ENCODE measurements at regions not wholly inside any gene's neighbourhood (a gene's known extent, or its start where the extent isn't known, plus 50 kb on each side); places are given as distances from the start of the nearest gene placed in this dataset.

DNA sequence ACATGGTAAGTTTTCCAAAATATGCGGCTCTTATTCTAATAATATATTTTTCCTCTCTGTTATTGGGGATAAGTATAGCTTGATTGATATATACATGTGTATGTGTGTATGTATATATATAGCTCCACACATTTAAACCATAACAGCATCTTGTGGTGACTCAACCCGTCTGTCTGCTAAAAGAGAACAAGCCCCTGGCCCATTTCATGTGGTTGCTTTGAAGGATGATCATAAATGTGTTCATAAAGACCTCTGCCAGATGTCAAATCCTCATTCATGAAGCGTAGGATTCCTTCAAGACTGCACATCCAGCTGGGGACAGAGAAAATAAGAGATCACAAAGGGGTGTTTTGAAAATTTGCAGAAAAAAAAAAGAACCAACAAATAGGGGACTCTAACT is 79.3 kb downstream of the RHOB start:
- POLR2A ChIA-PET: no interaction called here
- DNase-seq: no peak
- no peak for ATAC-seq
- H3K36me3 Mint-ChIP-seq: no peaks in the 10 kb centered on the region
- H3K27ac Mint-ChIP-seq: no peak overlapping the region
- no peak overlapping the region for H3K4me3 Mint-ChIP-seq
- H3K27me3 Mint-ChIP-seq: peaks cover 0 to 18% (median 0%) of the 10 kb centered on the region in 5 donors
- peaks cover 0 to 15% (median 0%) of the 10 kb centered on the region in 4 donors for H3K4me1 Mint-ChIP-seq
- H3K9me3 Mint-ChIP-seq: no peaks in the 10 kb centered on the region

DNA sequence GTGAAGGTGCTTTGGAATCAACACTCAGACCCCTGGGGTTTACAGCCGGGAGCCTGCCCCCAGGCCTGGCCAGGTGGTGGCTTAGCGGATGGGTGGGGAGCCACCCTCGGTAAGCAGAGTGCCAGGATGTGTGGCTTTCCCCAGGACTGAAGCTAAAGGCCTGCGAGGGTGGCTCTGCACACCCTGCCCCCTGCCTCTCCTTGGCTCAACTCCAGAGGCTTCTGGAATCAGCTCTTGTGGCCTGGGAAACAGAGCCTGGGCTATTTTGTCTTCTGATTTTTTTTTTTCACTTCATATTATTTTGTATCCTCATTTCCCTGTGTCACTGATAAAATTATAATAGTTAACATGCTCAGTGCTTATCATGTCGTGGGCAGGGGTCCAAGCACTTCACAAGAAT is 79.8 kb downstream of the RHOB start:
- no peak overlapping the region for H3K27ac Mint-ChIP-seq
- ATAC-seq: no peak

DNA sequence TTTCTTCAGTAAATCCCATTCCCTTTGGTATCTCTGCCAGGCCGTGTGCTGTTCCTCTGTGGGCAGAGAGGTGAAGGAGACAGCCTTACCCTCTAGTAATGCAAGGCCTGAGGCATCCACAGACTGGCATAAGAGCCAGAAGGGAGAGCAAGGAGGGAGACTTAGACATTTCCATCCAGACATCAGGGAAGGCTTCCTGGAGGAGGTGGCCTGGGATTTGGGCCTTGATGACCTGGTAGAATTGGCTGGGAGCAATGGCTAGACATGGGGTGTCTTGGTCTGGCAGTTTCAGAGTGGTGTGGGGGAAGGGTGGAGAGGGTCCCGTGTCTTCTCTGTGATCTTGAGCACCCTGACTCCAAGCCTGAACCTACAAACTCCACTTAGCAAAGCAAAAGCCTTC is 81.8 kb downstream of the RHOB start:
- no peaks in the 10 kb centered on the region for H3K36me3 Mint-ChIP-seq
- H3K4me3 Mint-ChIP-seq: no peak overlapping the region
- H3K27ac Mint-ChIP-seq: no peak overlapping the region
- H3K4me1 Mint-ChIP-seq: peaks cover 0 to 15% (median 0%) of the 10 kb centered on the region in 4 donors
- no peaks in the 10 kb centered on the region for H3K9me3 Mint-ChIP-seq
- DNase-seq (no peak), ATAC-seq (no peak)
- peaks cover 0 to 14% (median under 1%) of the 10 kb centered on the region in 5 donors for H3K27me3 Mint-ChIP-seq
- POLR2A ChIA-PET: no interaction called here

More for the DNA sequence above, 79.8 kb downstream of the RHOB start:
- H3K36me3 Mint-ChIP-seq: no peaks in the 10 kb centered on the region
- peaks cover 0 to 18% (median 0%) of the 10 kb centered on the region in 5 donors for H3K27me3 Mint-ChIP-seq
- DNase-seq: peak in 1 of 10 donors; percentile 19
- POLR2A ChIA-PET: no interaction called here
- peaks cover 0 to 15% (median 0%) of the 10 kb centered on the region in 4 donors for H3K4me1 Mint-ChIP-seq
- no peak overlapping the region for H3K4me3 Mint-ChIP-seq
- no peaks in the 10 kb centered on the region for H3K9me3 Mint-ChIP-seq

DNA sequence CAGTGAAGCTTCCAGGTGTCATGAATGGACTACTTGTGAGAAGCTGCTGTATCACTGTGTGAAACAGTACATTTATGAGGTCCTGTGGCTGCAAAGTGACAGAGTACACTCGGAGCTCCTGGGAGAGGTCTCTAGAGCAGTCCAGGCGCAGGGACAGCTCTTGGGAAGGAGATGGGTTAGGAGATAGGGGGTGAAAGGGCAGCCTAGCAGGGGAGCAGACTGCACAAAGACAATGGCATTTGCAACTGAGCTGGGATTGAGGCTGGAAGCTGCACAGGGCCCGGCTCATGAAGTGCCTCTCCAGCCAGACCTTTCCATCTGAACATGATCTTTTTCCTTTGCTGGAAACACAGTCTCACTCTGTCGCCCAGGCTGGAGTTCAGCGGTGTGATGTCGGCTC is 83.6 kb downstream of the RHOB start:
- H3K36me3 Mint-ChIP-seq: no peaks in the 10 kb centered on the region
- ATAC-seq (no peak), DNase-seq (peak in 1 of 10 donors; percentile 10)
- H3K4me1 Mint-ChIP-seq: peaks cover 0 to 3% (median 0%) of the 10 kb centered on the region in 4 donors
- no peaks in the 10 kb centered on the region for H3K9me3 Mint-ChIP-seq
- no peak overlapping the region for H3K27ac Mint-ChIP-seq
- peaks cover 0 to 16% (median 4%) of the 10 kb centered on the region in 5 donors for H3K27me3 Mint-ChIP-seq
- H3K4me3 Mint-ChIP-seq: no peak overlapping the region
- POLR2A ChIA-PET: no interaction called here

DNA sequence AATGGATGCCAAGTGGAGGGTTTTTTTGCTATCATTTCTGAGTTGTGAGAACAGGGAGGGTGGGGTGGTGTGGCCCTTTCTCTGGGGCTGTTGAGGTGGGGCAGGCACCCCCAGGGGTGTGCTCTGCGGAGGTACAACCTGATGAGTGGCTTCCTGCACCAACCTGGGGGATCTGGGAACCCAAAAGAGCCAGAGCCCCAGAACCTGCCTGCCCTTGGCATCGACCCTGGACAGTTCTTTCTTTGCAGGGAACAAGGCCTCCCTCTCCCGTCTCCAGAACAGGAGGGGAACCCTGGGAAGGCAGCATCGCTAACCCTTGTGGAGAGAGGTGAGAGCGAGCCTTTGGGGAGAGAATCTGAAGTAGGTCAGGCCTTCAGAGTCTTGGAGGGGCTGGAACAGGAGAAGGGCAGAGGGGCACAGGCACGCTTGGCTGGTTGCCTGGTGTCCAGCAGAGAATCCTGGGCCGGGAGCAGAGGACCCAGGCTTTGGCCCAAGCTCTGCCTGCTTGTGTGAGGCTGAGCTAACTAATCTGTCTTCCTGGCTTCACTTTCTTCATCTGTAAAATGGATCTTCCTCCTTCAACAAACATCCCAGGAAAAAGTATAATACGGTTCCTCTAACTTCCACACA is 84.9 kb downstream of the RHOB start:
- H3K4me3 Mint-ChIP-seq: no peak overlapping the region
- no peak overlapping the region for H3K27ac Mint-ChIP-seq
- no peaks in the 10 kb centered on the region for H3K9me3 Mint-ChIP-seq
- ATAC-seq (no peak), DNase-seq (peak in 1 of 10 donors; percentile 45)
- peaks cover 0 to 16% (median 4%) of the 10 kb centered on the region in 5 donors for H3K27me3 Mint-ChIP-seq
- H3K4me1 Mint-ChIP-seq: no peaks in the 10 kb centered on the region
- no peaks in the 10 kb centered on the region for H3K36me3 Mint-ChIP-seq
- POLR2A ChIA-PET: no interaction called here

DNA sequence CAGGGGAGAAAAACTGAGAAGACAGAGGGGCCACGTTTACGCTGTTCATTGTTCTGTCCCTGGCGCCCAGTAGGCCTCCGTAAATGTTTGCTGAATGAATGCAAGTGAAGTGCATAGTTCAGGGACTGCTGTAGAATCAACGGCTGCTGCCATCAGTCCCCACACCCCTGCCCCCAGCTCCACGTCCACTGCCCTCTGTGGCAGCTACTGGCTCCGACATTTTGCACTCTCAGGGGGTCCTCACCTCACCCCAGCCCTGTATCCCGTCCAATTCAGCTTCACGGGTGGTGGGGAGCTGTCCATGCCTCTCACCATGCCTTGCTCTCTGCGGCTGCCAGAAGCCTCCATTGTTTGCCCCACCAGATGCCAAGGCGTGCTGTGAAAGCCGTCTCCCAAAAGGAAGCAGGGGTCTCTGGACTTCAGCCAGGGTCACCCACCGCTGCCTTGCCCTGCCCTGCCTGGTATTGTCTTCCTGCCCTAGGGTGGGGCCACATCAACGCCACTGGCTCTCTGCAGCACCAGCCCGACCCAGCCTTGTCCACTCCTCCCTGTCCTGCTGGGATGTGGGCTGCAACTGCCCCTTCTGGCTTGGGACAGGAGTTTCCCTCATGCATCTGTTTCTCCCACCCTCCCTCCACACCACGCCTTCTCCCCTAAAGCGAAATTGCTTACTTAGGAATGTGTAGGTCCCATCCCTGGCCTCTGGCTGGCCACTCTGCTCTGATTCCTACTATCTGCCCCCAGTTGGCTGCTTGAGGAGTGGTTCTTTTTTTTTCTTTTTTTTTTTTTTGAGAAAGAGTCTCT is 86.0 kb downstream of the RHOB start:
- Mint-ChIP-seq H3K27me3 (peaks cover 0 to 16% (median 4%) of the 10 kb centered on the region in 5 donors), H3K36me3 (no peaks in the 10 kb centered on the region), H3K4me1 (no peaks in the 10 kb centered on the region), H3K27ac (no peak overlapping the region), H3K9me3 (no peaks in the 10 kb centered on the region), H3K4me3 (no peak overlapping the region)
- DNase-seq (peak in 1 of 10 donors; percentile 28), ATAC-seq (no peak)
- POLR2A ChIA-PET: no interaction called here

DNA sequence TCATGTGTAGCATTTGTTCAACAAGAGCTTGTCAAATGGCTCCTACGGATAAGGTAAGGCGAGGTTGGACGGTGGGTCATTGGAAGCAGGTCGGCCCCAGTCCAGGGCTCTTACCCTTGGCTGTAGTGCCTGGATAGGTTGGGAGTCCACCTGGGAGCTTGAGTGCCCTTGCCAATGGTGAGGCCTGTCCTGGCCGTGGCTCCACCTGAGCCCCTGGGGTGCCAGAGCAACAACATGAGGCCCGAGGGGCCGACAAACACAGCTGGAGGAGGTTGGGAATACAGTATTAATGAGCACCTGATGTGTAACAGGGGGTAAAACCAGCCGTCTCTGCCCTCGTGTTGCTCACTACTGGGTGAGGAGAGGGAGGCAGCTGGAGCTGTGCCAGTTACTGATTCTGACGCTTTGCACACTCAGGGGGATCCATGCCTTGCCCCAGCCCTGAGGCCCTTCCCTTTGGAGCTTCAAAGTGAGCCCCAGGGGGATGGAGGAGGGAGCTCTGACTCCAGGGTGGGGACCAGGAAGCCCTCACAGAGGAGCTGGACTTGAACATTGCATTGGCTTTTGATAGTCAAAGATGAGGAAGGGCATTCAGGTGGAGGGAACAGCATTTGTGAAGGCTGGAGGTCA is 87.2 kb downstream of the RHOB start:
- ATAC-seq: no peak
- no peaks in the 10 kb centered on the region for H3K4me1 Mint-ChIP-seq
- peaks cover 0 to 16% (median 4%) of the 10 kb centered on the region in 5 donors for H3K27me3 Mint-ChIP-seq
- POLR2A ChIA-PET: no interaction called here
- DNase-seq: peak in 1 of 10 donors; percentile 47
- no peak overlapping the region for H3K4me3 Mint-ChIP-seq
- no peaks in the 10 kb centered on the region for H3K36me3 Mint-ChIP-seq
- no peaks in the 10 kb centered on the region for H3K9me3 Mint-ChIP-seq
- peak overlapping the region in 1 of 10 donors; percentile 11 for H3K27ac Mint-ChIP-seq

DNA sequence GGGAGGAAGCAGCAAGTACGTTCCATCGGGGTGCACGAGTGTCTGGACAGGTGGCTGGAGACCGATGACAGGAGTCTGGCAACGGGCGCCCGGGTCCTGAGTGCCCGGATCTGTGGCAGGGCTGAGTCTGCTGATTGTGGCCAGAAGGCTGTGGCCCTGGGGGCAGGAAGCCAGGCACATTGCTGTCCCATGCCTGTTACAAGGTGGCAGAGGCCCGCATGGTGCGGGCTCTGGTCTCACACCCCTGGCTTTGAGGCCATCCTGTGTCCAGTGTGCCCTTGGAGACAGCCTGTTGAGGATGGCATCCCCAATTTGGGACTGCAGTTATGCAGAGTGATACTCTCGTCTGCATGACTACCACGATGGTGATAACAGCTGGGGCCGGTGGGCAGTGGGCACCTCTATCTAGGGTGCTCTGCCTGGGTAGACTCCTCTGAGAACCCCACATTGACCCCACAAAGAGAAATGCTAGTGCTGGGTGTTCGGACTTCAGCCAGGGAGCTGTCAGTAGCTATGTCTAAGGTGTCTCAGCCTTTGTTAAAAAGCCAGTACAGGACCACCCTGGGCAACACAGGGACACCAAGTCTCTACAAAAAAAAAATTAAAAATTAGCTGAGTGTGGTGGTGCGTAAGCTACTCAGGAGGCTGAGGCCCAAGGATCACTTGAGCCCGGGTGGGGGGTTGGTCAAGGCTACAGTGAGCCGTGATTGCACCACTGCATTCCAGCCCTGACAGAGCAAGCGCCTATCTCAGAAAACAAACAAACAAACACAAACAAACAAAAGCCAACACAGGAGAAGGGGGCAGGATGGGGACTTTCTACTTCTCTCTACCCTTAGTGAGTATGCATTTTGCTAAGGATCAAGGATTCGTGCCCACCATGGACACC is 88.3 kb downstream of the RHOB start:
- H3K9me3 Mint-ChIP-seq: no peaks in the 10 kb centered on the region
- peaks cover 0 to 16% (median 4%) of the 10 kb centered on the region in 5 donors for H3K27me3 Mint-ChIP-seq
- no peaks in the 10 kb centered on the region for H3K36me3 Mint-ChIP-seq
- H3K4me3 Mint-ChIP-seq: no peak overlapping the region
- DNase-seq: peak in 1 of 10 donors; percentile 45
- no peak overlapping the region for H3K27ac Mint-ChIP-seq
- POLR2A ChIA-PET: no interaction called here
- H3K4me1 Mint-ChIP-seq: no peaks in the 10 kb centered on the region
- no peak for ATAC-seq

DNA sequence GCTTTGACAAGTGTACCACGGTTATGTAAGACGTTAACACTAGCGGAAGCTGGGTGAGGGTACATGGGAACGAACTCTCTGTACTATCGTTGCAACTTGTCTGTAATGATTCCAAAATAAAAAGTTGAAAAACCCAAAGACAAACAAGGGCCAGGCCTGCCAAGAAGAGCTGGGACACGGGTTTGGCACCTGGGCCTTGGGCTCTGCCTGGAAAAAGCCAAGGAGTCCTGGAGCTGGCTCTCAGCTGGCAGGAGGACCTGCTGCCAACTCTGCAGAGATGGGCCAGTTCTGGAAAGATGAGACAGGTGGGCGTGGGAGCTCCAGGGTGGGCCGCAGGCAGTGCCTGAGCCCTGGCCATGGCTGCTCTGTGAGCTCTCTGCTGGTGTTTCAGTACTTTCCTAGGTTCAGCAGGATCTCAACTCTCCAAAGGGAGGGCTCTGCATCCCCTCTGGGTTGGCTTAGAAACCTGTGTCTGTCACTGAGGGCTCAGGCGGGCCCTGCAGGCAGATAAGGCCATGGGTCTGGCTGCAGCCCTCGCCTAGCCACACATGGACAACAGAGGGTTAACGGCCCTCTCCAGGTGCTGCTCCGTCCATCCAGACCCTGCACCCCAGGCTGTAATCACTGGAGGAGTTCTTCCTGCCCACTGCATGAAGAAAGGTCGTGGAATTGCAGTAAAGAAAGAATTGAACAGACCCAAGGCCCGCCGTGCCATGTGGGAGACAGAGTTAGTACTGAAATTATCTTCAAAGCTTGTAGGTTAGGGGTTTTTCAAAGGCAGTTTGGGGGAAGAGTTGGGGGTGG is 89.9 kb downstream of the RHOB start:
- no peaks in the 10 kb centered on the region for H3K9me3 Mint-ChIP-seq
- H3K4me1 Mint-ChIP-seq: no peaks in the 10 kb centered on the region
- no peak overlapping the region for H3K4me3 Mint-ChIP-seq
- POLR2A ChIA-PET: no interaction called here
- ATAC-seq (no peak), DNase-seq (peak in 1 of 10 donors; percentile 61)
- peaks cover 0 to 16% (median 4%) of the 10 kb centered on the region in 5 donors for H3K27me3 Mint-ChIP-seq
- H3K27ac Mint-ChIP-seq: no peak overlapping the region
- no peaks in the 10 kb centered on the region for H3K36me3 Mint-ChIP-seq

DNA sequence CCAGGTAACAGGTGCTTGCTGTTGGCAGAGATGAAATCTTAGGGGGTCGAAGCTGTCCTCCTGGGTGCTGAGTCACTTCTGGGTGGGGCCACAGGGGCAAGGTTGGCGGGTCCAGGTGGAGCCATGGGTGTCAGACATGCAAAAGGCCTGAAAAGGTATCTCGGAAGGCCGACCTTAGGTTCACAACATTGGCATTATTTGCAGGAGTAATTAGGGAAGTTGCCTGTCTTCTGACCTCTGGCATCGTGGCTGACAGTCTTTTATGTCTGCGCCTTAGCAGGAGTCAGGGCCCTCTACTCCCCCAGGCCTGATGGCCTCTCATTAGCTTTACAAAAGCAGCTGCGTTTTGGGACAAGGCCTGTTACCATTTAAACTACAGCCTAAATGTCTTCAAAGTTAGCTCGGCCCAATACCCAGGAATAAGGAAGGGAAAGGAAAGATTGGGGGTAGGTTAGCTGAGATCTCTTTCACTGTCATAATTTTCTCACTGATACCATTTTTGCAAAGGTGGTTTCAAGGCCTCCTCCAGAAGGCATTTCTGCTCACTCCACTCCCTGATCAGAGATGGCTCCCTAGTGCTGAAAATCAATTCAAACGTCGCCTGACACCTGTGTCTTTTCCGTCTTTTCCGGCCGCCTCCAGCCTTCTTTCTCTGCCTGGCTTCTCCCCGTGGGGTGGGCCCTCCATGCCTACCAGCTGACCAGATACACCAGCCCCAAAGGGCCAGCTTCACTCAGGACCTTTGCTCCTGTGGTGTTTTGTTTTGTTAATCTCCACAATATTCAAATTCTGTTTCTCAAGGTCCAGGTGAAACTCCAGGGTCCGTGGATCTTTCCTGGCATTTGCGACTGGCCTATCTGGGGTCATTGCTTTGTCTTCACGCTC is 90.8 kb downstream of the RHOB start:
- H3K36me3 Mint-ChIP-seq: no peaks in the 10 kb centered on the region
- H3K27me3 Mint-ChIP-seq: peaks cover 0 to 16% (median 4%) of the 10 kb centered on the region in 5 donors
- no peaks in the 10 kb centered on the region for H3K9me3 Mint-ChIP-seq

More for the DNA sequence above, 90.8 kb downstream of the RHOB start:
- no peak overlapping the region for H3K4me3 Mint-ChIP-seq
- DNase-seq (peak in 1 of 10 donors; percentile 23), ATAC-seq (no peak)
- POLR2A ChIA-PET: no interaction called here
- H3K27ac Mint-ChIP-seq: no peak overlapping the region
- no peaks in the 10 kb centered on the region for H3K4me1 Mint-ChIP-seq
